Right renal pelvis (tissue), 4 donors: ENCODE measurements at regions not wholly inside any gene's neighbourhood (a gene's known extent, or its start where the extent isn't known, plus 50 kb on each side); places are given as distances from the start of the nearest gene placed in this dataset.

Experiments
- DNase-seq, 4 donors: peaks; one replicate each; pipeline ENCODE4 v3.0.0-alpha.2; 2013; ENCODE audit warnings: low read depth in 4 of 4, low spot score in 3 of 4, missing footprints in 1 of 4

DNA sequence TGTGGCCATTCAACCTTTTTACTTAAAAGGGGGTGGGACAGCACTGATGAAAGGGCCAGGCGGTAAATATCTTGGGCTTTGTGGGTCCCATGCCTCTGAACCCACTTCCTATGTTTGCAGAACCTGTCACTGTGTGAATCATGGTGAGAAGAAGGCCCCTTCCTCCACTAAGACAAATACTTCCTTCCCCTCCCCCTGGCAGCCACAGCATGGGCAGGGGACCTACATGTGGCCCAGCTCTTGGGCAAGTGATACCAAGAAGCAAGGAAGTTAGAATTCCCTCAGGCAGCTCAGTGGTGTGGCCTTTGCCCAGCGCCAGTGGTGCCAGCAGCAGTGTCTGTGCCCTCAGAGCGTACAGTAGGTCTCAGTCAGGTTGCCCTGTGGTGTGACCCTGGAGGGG, 168.6 kb downstream of the TRIM33 start:
- DNase-seq = no peak

DNA sequence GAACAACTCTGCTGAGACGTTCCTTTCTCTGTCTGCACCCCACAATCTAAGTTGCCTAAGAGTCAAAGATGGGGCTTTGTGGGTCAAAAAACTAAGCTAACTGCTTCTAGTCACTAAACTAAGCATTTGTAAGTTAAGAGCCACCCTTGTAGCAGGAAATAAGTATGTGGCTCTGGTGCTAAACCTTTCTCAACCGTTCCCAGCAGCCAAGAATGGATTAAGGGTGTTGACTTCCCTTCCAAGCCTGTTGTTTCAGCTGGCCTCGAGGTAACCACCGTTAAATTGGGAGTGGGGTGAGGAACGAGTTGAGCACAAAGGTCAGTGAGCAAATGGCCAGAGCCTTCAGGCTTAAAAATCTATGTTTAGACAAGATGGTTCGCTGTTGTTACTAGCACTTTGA, 169.1 kb downstream of the TRIM33 start:
- peak in 1 of 4 donors; percentile 27 for DNase-seq

DNA sequence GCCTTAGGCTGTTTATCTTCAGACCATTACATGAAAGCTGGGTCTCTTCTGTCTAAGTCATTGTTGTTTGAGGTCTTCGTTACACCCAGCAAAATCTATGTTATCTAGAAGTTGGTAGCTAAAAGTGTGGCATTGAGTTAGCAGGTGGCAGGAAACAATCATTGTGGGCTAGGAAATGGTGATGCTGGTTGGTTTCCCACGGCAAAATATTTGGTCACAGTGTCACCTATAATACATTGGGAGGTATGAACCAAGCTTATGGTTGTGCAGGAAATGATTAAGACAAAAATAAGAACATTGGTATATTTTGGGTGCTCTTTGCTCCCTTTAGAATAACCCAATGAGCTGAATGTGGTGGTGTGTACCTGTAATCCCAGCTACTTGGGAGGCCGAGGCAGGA, 169.7 kb downstream of the TRIM33 start:
- no peak for DNase-seq

DNA sequence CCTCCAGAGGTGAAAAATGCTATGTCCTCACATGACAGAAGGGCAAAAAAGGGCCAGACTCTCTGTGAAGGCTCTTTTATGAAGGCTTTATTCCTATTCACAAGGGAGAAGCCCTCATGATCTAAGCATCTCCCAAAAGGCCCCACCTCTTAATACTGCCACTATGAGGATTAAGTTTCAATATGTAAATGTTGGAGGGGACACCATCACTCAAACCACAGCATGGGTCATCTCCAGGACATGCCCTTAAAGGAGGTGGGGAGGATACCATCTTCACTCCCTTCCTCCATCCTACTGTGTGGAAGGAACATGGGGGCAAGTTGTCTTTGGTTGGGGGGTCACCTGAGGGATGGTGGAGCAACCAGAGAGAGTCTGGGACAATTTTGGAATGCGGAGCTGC, 170.1 kb downstream of the TRIM33 start:
- DNase-seq = no peak

DNA sequence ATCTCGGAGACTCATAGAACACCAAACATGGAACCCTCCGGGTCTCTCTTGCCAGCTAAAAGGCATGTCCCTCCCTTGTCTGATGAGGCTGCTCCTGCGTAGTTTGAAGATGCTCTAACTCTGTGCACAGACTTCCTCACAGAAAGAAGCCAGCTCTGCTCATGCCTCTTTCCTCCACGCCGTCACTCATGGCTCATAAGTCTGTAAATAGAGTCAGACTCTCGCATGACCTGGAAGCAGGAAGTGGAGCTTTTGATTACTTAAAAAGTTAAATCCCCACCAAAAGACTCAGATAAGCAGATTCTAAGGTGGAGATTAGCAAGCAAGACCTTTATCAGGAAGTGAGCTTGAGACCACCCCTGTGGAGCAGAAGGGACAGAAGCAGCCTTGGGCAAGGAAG, 171.6 kb downstream of the TRIM33 start:
- no peak for DNase-seq

DNA sequence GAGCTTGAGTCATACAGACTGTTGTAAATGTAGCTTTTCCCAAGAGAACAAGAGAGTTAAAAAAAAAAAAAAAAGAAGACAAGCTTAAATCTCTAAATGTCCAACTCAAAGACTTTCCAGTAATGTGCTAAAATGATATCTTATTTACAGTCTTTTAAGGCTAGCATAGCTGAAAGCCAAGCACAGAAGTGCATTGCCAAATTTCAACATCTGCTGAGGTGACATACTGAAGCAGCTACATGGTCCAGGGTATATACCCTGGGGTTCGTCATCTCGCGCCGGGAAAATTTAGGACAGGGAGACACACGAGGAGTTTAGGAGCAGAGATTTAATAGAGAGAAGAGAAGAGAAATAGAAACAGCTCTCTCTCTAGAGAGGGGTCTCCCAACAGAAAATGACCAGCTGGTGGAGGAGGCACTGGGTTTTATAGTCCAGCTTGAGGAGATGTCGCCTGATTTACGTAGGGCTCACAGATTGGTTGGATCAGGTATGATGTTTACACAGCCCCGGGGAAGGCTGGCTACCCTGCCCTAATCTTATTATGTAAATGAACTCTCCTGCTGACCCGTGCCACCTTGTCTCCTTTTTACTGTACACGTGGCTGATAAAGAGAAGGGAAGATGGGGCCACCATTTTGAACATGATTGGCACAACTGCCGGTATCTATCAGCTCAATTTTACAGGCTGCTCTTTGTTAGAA, 172.7 kb downstream of the TRIM33 start:
- no peak for DNase-seq

DNA sequence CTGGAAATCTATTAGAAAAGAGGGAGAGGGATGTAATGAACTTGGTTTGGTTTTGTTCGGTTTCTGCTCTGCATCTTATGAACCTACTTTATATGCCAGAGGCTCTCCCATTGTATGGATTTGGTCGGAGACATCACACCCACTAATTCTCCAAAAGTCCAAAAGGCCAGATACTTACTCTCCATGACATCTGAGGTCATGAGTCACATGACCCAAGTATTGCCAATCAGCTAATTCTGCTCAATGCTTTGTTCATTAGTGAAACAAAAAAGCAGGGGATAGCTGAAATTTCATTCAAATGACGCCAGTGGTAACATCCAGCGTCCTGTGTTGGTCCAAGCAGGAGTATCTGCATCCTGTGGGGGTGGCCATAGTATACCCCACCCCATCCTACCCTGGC, 173.6 kb downstream of the TRIM33 start:
- no peak for DNase-seq

DNA sequence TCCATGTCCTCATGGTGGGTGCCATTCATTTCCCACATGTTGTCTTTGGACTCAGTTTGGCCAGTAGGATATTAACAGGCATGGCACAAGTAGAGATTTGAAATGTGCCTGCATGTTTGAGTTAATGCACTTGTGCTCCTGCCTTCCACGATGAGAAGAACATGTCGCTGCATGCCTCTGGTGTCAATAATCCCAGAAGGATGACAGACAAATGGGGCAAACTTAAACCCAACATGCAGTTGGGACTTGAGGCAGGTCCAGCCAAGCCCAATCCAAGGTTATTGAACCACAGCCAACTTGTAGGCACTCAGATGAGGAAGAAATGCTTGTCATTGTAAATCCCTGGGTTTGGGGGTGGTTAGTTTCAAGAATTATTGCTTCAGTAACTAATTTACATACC, 174.6 kb downstream of the TRIM33 start:
- DNase-seq = no peak

DNA sequence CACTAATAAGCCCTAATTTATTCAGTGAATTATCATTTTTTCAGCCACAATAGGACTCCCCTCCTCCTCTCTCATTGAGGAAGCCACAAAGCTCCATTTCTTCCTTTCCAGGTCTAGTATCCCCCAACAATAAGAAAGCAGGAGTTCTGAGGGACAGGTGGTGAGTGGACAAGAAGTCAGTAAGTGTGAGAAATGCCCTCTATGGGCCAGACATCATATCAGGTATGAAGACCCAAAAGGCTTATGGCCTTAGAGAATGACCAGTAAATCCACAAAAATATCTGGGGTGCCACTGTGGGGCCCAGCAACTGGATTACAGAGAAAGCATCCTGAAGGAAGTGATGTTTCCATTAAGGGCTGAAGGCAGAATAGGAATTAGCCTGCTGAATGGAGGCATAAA, 175.7 kb downstream of the TRIM33 start:
- DNase-seq = no peak

DNA sequence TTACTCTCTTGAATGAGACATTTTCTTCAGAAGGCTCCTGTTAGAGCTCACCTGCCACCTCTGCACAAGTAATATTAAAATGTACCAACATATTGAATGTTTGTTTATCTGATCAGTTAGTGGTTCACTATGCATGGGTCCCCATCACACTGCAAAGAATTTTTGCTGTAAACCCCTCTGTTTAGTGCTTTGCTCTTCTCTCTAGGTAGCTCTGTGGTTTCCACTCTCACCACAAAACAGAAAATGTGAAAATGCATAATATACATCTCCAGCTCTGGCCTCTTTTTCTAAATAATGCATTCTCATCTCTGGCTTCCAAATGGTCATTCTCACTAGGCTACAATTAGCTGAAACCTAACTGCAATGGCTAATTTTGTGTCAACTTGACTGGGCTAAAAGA, 176.7 kb downstream of the TRIM33 start:
- no peak for DNase-seq

DNA sequence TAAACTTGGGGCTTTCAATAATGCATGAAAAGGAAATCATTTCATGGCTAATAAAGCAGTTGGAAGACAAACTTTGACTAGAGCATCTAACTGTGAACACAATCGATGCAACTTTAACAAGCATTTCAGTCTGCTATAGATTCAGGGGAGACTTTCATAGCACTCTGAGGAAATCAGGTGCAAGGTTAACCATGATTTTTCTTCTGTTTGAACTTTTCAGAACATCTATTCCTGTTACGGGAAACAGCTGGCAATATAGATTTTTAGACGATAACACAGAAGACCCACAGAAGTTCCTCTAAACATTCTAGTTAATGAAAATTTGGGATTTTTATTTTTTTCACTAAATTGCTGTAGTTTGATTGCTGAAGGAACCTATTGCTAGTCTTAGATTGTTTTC, 177.3 kb downstream of the TRIM33 start:
- no peak for DNase-seq

DNA sequence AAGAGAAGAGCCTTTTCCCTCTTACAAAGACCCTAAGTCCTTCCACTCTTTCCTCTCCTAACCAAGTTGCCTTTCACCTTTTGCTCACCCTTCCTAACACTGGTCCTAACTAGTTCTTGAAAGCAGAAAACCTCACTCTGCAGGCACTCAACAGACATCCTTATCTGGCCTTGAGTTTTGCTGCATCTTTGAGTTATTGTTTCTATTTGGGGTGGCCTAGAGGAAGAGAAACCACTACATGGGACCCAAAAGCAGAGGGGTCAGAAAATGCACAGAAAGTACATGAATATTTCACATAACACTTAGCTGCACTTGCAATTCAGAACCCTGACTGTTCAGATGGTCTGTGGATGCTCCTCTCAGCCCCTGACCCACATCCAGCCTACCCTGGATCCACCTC, 178.3 kb upstream of the SYT6 start:
- DNase-seq = no peak

DNA sequence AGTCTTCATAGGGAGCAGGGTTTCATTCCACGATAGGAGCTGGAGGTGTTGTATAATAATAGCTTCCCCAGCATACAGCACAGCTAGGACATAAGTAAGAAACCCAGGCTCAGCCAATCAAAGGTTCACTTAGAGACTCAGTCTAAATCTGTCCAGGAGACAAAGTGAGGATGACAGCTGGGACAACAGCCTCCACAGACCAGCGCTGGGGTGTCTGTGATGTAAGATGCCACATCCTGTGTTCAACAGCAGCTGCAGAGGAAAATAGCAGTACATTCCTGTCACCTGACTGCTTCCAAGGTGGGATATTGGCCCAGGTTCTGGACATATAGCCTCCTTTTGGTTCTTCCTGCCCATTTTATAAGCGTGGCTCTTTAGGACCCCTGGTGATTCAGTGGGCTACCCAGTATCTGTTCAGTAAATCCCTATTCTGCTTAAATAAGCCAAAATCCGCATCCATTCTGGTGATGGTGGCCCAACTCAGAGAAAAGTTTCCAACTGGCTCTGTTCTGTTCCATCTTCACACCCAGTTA, 176.8 kb upstream of the SYT6 start:
- no peak for DNase-seq

DNA sequence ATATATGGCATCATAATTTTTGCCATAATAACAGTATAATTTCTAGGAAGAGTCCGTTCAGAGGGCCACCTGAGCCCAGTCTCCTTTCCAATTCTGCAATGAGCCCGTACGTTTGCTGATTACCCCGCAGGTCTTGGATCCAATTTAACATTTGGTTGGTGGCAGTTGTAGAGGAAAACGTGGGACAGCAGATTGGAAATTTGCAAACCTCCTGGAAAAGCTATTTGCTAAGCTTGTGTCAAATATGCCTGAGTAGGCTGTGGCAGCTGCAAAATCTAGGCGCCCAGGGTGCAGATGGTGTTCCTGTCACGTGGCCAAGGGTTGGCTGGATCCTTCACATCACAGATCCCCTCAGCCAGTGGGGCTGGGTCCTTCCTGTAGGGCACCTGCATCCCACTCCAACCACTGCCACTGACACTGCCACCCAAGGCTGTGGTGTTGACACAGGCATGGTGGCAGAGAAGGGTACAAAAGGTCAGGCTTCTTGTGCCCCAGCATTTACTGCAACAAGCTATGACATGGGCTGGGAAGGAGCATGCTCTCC, 174.8 kb upstream of the SYT6 start:
- DNase-seq = no peak

DNA sequence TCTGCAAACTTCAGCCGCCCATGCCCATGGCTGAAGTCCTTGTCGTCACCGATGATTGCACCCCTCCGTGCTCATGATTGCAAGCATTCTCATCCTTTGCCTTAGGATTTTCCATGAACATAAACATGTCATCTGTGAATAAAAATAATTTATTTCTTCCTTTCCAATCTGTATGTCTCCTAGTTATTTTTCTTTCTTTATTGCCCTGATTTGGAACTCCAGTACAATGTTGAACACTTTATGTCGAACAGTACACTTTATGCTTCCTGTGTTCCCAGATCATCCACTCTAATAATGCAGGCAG, 170.9 kb upstream of the SYT6 start:
- DNase-seq = no peak

DNA sequence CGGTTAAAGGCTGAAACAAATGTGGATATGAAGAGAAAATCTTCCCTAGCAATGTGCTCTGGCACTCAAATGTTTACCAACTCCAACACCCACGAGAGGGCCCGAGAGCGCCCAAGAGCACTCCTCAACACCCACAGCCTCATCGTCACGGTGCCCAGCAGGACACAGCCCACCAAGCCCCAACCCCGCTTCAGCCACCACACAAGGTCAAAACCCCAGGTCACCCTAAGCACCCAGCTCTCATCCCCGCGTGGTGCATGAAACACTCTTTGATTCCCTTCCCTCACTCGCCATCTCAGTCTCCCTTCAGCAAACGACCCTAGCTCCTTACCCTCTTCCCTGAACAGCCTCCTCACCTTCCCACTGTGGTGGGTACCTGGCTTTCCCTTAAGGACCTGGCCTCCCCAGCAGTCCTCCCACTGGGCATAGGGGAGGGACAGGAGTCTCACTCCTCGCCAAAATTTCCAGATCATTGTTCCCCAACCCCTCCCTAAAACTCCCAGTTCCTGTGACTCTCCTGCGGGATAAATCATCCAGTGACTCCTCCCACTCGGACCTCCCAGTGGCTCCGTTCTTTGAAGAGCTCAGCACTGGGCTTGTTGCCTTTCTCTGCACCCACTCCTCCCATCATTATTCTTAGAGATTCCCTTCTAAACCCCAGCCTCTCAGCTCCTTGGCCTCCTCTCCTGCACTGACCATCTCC, 170.4 kb upstream of the SYT6 start:
- DNase-seq = no peak

DNA sequence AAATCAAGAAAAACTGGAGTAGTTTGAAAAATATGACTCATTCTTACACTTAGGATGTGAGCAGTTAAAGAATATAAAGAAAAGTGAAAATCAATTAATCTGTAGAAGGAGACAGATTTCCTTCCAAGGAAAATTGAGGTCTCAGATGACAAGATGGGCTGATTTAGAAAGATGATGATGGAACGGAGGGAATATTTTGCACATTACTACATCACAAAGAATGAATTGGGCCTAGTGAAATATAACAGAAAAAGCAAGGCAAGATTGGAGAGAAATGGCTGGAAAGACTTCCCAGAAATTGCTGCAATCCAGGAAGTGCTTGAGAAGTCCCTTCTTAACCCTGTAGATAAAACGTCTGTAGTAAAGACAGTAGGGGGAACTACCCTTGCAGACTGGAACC, 169.1 kb upstream of the SYT6 start:
- no peak for DNase-seq

DNA sequence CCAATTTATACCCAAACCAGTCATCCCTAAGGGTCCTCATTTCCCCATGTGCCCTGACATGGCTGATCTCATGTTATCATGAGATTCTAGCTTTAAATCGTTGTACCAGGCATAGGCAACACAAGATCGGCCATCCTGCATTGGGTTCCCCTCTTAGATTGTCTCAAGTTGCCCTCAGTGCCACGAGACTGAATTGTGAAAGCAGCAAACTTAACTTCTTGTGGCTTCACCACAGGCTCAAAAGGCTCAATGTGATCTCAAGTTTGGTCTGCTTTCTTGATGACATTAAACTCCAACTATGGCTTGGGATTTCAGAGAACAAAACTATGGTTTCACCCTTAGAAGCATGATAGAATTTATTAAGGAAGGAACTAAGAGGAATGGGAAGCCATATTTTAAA, 168.5 kb upstream of the SYT6 start:
- no peak for DNase-seq

DNA sequence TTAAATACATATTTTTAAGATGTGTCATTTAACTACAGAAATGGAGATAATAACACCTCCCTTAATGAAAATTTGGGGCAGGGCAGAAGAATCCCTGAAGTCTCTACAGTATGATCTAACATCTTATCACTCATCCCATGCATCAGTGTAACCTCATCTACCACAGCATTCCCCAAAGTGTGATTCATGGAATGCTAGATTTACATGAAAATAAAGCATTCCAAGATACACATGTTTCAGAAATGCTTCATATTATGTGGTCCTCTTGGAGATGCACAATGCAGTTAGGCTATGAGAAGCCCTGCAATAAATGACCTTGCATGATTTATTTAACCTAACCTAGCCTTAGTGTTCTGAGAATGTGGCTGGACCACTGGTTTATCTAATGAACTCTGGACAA, 166.9 kb upstream of the SYT6 start:
- no peak for DNase-seq

DNA sequence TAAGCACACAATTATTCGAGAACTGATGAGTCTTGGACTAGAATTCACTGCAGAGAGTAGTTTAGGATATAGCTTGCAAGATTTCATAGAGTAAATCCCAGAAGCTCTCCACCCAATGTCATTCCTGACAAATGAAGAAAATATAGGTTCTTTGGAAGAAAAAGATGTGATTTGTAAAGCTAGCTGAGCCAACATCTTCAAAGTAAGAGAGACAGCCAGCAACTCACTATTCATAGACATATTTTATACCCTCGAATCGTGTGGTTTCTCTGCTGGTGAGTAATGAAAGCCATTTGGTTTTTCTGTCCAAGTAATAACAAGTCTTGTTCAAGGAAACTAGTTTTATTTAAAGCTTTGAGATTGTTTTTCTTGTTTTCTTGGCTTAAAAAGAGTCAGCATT, 165.7 kb upstream of the SYT6 start:
- DNase-seq = no peak

DNA sequence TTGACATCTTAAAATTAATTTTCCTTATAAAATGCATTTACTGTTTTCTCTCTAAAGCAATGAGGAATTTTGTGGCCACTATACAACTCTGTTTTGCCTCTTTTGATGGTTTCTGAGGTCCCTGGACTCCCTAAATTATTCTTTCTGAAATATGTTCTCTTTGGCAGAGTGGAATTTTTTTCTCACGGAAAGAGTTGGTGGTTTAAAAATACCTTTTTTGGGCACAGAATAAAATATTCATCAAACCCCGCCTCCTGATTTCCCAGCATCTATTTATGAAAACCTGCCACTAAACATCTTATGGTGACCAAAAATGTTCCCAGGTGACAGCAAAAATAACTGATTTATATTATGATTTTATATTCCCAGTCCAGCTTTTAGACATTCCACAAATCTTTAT, 165.3 kb upstream of the SYT6 start:
- DNase-seq = no peak

DNA sequence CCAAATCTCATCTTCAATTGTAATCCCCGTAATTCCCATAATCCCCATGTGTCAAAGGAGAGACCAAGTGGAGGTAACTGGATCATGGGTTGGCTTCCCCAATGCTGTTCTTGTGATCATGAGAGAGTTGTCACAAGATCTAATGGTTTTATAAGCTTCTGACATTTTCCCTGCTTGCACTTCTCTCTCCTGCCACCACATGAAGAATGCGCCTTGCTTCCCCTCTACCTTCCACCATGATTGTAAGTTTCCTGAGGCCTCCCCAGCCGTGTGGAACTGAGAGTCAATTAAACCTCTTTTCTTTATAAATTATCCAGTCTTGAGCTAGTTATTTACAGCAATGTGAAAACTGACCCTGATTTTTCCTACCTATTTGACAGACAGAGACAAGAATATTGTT, 162.5 kb upstream of the SYT6 start:
- DNase-seq = no peak
